Epithelial cell of esophagus (primary cell): ENCODE measurements at regions not wholly inside any gene's neighbourhood (a gene's known extent, or its start where the extent isn't known, plus 50 kb on each side); places are given as distances from the start of the nearest gene placed in this dataset.

Source experiments
- DNase-seq: peaks from one replicate; pipeline ENCODE4 v3.0.0; 2010; ENCODE audit warnings: low read depth
- H3K4me3 ChIP-seq: 2 replicates; pipeline ENCODE4 v1.5.1; 2011; ENCODE audit warnings: mild to moderate bottlenecking, low read length, control low read depth
- TF ChIP-seq, protein P1 (sequence below): IDR thresholded peaks from 2 replicates; pipeline ENCODE4 v1.5.1; 2011; ENCODE audit warnings: low read depth, mild to moderate bottlenecking, low read length, control low read depth, inconsistent platforms; ENCODE audit not compliant: insufficient read depth; ENCODE audit errors: missing control alignments

DNA sequence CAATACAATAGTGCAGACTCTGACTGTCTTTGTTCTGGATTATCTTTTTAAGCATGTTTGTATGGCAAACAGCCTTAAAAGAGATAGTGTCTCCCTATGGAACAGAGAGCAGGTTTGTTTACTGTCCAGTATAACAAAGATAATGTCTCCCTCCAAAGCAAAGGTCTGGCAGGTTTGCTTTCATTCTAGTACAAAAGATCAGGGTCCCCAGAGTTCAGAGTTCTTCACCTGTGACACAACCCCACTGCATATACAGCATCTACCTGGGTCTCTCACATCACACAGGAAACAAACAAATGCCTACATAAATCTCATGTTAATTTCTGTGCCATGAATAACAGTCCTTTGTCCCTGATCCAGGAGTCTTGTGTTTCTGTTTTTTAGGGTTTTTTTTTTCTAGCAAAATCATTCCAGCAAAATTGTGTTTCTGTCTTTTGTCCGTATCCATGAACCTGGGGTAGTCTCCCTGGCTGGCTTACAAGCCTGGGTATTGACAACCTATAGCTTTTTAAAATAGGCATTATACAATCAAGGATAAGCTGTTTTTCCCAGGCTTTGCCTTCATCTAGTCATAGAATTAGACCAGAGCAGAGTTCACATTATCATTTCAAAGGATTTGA, 89.4 kb upstream of the PTBP2 start:
- DNase-seq, result no peak
- TF ChIP-seq, protein P1, sequence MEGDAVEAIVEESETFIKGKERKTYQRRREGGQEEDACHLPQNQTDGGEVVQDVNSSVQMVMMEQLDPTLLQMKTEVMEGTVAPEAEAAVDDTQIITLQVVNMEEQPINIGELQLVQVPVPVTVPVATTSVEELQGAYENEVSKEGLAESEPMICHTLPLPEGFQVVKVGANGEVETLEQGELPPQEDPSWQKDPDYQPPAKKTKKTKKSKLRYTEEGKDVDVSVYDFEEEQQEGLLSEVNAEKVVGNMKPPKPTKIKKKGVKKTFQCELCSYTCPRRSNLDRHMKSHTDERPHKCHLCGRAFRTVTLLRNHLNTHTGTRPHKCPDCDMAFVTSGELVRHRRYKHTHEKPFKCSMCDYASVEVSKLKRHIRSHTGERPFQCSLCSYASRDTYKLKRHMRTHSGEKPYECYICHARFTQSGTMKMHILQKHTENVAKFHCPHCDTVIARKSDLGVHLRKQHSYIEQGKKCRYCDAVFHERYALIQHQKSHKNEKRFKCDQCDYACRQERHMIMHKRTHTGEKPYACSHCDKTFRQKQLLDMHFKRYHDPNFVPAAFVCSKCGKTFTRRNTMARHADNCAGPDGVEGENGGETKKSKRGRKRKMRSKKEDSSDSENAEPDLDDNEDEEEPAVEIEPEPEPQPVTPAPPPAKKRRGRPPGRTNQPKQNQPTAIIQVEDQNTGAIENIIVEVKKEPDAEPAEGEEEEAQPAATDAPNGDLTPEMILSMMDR, result no peak
- no peak overlapping the region for H3K4me3 ChIP-seq

DNA sequence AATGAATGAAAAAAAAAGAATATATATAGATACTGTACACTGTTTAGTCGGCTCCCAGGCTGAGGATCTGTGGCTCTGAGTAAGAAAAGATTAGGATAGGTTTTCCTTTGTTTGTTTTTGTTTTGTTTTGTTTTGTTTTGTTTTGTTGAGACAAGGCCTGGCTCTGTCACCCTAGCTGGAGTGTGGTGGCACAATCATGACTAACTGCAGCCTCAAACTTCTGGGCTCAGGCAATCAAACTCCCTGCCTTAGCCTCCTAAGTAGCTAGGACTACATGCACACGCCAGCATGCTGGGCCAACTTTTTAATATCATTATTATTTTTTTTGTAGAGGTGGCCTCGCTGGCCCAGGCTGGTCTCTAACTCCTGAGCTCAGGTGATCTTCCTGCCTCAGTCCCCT, 87.9 kb upstream of the PTBP2 start:
- TF ChIP-seq, protein P1, result no peak

DNA sequence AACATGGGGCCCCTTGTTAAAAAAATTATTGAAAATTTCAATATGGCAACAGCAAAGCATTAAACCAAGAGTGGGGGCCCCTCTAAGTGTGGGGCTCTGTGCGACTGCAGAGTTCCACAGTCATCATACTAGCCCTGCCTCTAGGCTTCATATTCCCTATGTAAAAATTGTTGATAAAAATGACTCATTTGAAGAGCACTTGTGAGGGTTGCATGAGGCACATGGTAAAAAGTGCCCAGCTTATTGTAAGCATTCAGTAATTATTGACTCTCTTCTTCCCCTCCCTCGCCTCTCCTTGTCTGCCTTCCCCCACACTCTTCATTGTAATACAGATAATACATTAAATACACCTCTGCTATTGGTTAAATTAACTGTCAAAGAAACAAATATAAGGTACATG, 86.7 kb upstream of the PTBP2 start:
- H3K4me3 ChIP-seq, result no peak overlapping the region
- TF ChIP-seq, protein P1, result no peak
- DNase-seq, result peak; percentile 18

More for the DNA sequence above, 87.9 kb upstream of the PTBP2 start:
- DNase-seq, result peak; percentile 25
- no peak overlapping the region for H3K4me3 ChIP-seq

DNA sequence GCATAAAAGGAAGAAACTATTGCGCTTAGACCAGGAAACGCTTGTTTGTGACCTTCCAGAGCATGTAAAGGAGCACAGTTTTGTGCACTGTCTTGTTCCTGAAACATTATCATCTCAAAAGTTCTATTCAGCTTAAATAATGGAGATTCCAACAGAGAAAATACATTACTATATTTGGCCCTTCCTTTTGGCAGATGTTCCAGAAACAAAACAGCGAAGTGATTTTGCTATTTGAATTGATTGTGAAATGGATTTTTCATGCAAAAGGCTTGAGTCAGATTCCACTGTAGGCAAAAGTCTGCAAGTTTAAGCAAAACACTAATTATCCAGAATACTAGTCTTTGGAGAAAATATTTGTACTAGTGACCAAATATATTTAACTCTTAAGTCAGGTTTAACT, 80.3 kb upstream of the PTBP2 start:
- TF ChIP-seq, protein P1, result no peak
- peak; percentile 32 for DNase-seq

DNA sequence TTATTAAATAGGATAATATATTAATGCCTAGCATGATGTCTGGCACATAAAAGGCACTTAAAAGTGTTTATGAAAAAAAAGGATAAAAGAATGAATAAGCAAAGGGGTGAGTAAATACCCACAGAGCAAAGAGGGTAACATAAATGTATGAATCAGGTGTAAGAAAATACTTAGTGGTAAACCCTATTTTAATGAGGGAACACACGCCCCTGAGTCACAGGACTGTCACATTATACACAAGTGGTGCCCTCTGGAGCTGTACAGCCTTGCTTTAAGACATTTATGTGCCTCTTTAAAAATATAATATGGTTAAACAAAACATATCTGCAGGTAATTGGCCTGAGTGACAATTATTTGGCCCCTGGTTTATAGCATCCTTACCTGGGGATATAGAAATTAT, 78.1 kb upstream of the PTBP2 start:
- TF ChIP-seq, protein P1, result no peak
- H3K4me3 ChIP-seq, result no peak overlapping the region
- peak; percentile 20 for DNase-seq

More for the DNA sequence above, 80.3 kb upstream of the PTBP2 start:
- no peak overlapping the region for H3K4me3 ChIP-seq

DNA sequence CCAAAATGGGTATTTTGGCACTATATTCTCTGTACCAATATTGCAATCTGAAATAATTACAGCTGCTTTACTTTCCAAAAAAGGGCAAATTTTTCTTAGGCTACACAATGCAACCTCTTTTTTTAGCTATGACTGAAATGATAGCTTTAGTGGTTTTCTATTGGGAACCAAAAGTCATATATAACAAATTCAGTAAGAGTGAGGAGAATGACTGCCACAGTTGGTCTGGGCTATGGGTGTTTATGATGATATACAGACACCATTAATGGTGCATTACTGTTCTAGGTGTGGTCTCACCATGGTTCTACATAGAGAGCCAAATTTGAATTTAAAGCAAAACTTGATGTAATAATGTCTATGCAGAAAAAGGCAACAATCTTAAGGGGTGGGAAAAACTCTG, 72.3 kb upstream of the PTBP2 start:
- H3K4me3 ChIP-seq, result no peak overlapping the region
- no peak for DNase-seq
- TF ChIP-seq, protein P1, result no peak

DNA sequence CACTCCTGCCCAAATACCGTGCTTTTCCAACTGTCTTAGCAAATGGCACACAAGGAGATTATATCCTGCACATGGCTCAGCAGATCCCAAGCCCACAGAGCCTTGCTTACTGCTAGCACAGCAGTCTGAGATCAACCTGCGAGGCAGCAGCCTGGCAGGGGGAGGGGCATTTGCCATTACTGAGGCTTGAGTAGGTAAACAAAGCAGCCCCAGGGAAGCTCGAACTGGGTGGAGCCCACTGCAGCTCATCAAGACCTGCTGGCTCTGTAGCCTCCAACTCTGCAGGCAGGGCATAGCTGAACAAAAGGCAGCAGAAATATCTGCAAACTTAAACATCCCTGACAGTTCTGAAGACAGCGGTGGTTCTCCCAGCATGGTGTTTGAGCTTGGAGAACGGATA, 70.1 kb upstream of the PTBP2 start:
- no peak overlapping the region for H3K4me3 ChIP-seq
- no peak for DNase-seq

More for the DNA sequence above, 70.1 kb upstream of the PTBP2 start:
- TF ChIP-seq, protein P1, result no peak
